ENCODE measurements at regions not wholly inside any gene's neighbourhood (a gene's known extent, or its start where the extent isn't known, plus 50 kb on each side); places are given as distances from the start of the nearest gene placed in this dataset.

DNA sequence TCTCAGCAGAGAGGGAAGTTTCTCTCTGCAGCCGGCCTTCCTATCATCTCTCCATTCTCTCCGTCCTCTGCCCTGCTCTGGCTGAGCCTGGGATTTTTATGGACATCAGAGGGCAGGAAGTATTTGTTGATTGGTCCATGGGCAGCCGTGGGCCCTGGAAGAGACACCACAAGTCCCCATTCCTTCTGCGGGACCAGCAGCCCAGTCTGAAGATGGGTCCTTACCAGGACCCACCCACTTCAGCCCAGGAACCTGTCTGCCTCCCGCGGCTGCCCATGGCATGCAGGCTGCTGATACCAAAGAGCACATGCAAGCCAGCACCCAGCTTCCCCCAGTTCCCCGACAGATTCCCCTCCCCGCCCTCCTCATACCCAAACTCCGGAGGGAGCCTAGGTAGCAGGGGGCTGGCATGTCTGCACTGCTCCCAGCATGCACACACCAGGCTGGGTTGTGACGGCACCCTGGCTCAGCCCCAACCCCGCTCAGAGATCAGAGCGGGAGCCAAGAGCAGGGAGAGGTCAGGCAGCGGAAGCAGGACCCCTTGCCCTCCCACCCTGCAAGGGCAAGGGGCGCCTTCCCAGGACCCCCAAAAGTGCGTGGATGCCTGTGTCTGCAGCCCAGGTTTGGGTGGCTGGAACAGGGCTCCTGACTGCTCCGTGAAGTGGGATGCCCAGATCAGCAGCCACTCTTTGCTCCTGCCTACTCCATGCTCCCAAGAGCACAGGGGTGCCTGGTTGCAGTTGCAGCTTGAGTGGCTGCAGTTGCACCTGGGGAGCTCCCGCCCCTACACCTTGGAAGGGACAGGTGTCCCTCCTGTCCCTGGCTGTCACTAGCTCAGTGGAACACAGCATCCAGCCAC is 538.6 kb upstream of the POT1 start:
- TF ChIP-seq POLR2A (IDR thresholded peaks at IDR 0.05; ENCODE audit: low read depth, low read length) (no peak), POLR2AphosphoS5 (IDR thresholded peaks at IDR 0.05; ENCODE audit: low read depth, low read length) (no peak), TAF1 (IDR thresholded peaks at IDR 0.05; ENCODE audit: borderline replicate concordance, low read depth, low read length) (no peak)
